ENCODE measurements at regions not wholly inside any gene's neighbourhood (a gene's known extent, or its start where the extent isn't known, plus 50 kb on each side); places are given as distances from the start of the nearest gene placed in this dataset.

DNA sequence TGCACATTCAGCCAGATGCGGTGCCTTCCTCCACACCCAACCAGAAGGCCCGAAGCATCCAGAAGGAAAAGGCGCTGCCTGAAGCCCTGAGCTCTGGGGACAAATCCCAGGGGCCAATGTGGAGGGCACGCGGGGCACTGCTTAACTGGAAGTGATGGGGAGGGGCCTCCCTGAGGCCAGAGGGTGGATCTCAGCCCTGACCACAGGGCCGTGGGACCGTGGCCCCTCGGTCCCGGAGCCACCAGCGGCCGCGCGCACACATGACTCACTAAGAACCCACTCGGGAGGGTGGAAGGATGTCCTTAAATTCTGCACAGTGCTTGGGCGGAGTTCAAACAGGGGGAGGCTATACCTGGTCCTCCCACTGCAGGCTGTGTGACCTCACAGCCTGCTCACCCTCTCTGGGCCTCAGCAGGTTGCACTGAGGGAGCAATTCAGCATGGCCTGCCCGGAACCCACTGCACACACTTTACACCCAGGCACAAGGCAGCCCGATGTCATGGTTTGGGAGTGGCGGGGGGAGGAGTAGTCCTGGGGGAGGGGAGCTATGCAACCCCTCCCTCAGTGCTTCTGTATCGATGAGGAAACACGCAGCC is 89.5 kb downstream of the RFLNA start:
- TF ChIP-seq, protein P1, sequence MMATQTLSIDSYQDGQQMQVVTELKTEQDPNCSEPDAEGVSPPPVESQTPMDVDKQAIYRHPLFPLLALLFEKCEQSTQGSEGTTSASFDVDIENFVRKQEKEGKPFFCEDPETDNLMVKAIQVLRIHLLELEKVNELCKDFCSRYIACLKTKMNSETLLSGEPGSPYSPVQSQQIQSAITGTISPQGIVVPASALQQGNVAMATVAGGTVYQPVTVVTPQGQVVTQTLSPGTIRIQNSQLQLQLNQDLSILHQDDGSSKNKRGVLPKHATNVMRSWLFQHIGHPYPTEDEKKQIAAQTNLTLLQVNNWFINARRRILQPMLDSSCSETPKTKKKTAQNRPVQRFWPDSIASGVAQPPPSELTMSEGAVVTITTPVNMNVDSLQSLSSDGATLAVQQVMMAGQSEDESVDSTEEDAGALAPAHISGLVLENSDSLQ (IDR thresholded peaks at IDR 0.05): no peak
- TF ChIP-seq ZNF384 (IDR thresholded peaks at IDR 0.05): no peak
- DNase-seq (ENCODE audit: extremely low spot score): no peak
- CTCF ChIA-PET: no interaction called here
- POLR2A ChIA-PET: no interaction called here

DNA sequence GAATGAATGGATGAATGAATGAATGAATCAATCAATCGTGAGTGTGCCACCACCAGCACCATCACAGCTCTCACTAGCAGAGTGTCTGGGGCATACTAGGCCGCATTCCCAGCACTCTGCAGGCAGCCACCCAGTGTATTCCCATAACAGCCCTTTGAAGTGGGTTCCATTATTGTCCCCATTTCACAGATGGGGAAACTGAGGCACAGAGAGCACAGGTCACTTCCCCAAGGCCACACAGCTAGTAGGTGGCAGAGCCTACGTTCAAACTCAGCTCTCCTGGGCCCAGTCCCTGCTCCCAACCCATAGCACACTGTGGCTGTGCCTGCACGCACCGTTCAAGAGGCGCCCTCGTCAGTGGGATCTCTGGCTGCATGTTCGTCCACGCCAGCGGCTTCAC is 88.1 kb downstream of the RFLNA start:
- POLR2A ChIA-PET: no interaction called here
- TF ChIP-seq FOXM1 (IDR thresholded peaks at IDR 0.05; ENCODE audit: borderline replicate concordance) (no peak), L3MBTL2 (conservative IDR thresholded peaks at IDR 0.05) (no peak), SP1 (IDR thresholded peaks at IDR 0.05) (no peak), TARDBP (IDR thresholded peaks at IDR 0.05) (no peak), NFRKB (IDR thresholded peaks at IDR 0.05) (no peak), HDGF (IDR thresholded peaks at IDR 0.05; ENCODE audit: borderline replicate concordance) (no peak), LEF1 (IDR thresholded peaks at IDR 0.05; ENCODE audit: borderline replicate concordance) (no peak), ELF4 (IDR thresholded peaks at IDR 0.05) (no peak), ARNT (IDR thresholded peaks at IDR 0.05) (no peak), BHLHE40 (IDR thresholded peaks at IDR 0.05; ENCODE audit: borderline replicate concordance) (no peak), ZNF384 (IDR thresholded peaks at IDR 0.05) (no peak), CTBP1 (IDR thresholded peaks at IDR 0.05; ENCODE audit: borderline replicate concordance) (no peak), SUZ12 (IDR thresholded peaks at IDR 0.05) (no peak)
- TF ChIP-seq, protein P1 (IDR thresholded peaks at IDR 0.05): no peak
- DNase-seq (ENCODE audit: extremely low spot score): no peak
- CTCF ChIA-PET: no interaction called here

DNA sequence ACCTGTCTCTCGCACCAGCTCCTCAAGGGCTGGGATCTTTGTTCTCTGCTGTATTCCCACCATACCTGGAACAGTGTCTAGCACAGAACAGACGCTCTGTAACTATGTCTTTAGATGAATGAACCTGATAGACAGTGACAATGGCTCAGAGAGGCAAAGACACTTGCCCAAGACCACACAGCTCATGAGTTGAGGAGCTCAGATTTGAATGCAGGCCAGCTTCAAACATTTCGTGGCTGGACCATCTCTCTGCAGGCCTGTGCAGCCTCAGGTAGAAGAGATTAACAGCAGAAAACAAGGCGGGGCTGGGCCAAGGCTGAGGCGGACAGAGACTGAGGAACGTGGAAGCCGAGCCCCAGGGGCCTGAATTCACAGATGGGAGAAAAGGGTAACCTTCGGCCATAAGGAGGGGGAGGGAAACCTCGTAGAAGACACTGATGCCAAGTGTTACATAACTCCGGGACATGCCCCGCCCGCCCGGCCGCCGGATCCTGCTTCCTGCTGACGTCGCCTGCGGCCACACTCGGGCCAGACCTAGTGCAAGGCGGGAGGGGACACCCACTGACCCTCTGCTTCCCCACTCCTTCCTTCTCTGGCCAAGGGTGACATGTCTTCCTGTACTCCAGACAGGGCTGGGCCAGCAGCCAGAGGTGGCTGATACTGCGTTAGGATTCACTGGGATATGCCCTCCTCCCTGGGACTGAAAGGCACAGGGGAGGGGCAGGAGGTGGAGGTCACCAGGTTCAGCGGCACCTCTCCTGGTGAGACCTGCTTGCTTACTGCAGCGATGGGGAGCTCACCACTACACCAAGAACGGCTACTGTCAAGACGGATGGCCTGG is 86.8 kb downstream of the RFLNA start:
- no peak for DNase-seq (ENCODE audit: extremely low spot score)
- ChIA-PET CTCF (no interaction called here), POLR2A (no interaction called here)
- TF ChIP-seq SUZ12 (IDR thresholded peaks at IDR 0.05) (no peak), HDGF (IDR thresholded peaks at IDR 0.05; ENCODE audit: borderline replicate concordance) (no peak), FOXA1 (IDR thresholded peaks at IDR 0.05) (no peak), LEF1 (IDR thresholded peaks at IDR 0.05; ENCODE audit: borderline replicate concordance) (no peak), FOXK2 (IDR thresholded peaks at IDR 0.05) (no peak), ELF4 (IDR thresholded peaks at IDR 0.05) (no peak), BHLHE40 (IDR thresholded peaks at IDR 0.05; ENCODE audit: borderline replicate concordance) (no peak), CTBP1 (IDR thresholded peaks at IDR 0.05; ENCODE audit: borderline replicate concordance) (no peak), L3MBTL2 (conservative IDR thresholded peaks at IDR 0.05) (no peak), NFRKB (IDR thresholded peaks at IDR 0.05) (no peak), ARNT (IDR thresholded peaks at IDR 0.05) (no peak), SP1 (IDR thresholded peaks at IDR 0.05) (no peak), TARDBP (IDR thresholded peaks at IDR 0.05) (no peak), ZNF384 (IDR thresholded peaks at IDR 0.05) (no peak), FOXM1 (IDR thresholded peaks at IDR 0.05; ENCODE audit: borderline replicate concordance) (no peak)
- TF ChIP-seq, protein P1 (IDR thresholded peaks at IDR 0.05): no peak

DNA sequence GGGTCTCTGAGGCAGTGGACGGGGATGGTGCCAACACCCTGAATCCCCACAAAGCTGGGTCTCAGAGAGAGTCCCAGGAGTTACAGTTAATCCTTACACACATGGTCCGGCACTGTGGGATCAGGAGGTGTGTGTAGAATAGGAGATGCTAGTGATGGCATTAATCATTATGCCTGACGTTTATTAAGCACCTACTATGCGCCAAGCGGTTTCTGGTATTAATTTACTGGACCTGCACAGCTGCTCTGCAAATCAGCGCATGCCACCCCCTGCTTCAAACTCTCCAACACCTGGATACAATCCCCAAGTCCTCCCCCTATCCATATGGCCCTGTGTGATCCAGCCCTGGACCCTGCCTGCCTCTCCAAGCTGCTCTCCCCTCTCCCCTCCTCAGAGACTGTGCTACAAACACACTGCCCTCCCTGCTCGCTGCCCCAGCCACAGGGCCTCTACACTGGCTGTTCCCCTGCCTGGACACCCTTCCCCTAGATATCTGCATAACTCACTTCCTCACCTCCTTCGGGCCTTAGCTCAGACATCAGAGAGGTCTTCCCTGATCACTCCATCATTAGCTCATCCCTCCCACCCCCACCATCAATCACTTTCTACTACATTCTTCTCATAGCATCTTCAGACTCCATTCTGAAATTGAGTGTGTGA is 86.0 kb downstream of the RFLNA start:
- TF ChIP-seq SUZ12 (IDR thresholded peaks at IDR 0.05) (no peak), FOXM1 (IDR thresholded peaks at IDR 0.05; ENCODE audit: borderline replicate concordance) (no peak), LEF1 (IDR thresholded peaks at IDR 0.05; ENCODE audit: borderline replicate concordance) (no peak), SP1 (IDR thresholded peaks at IDR 0.05) (no peak), NFRKB (IDR thresholded peaks at IDR 0.05) (no peak), FOXA1 (IDR thresholded peaks at IDR 0.05) (no peak), TARDBP (IDR thresholded peaks at IDR 0.05) (no peak)
- TF ChIP-seq, protein P1 (IDR thresholded peaks at IDR 0.05): no peak
- CTCF ChIA-PET: no interaction called here
- DNase-seq (ENCODE audit: extremely low spot score): no peak
- POLR2A ChIA-PET: no interaction called here

DNA sequence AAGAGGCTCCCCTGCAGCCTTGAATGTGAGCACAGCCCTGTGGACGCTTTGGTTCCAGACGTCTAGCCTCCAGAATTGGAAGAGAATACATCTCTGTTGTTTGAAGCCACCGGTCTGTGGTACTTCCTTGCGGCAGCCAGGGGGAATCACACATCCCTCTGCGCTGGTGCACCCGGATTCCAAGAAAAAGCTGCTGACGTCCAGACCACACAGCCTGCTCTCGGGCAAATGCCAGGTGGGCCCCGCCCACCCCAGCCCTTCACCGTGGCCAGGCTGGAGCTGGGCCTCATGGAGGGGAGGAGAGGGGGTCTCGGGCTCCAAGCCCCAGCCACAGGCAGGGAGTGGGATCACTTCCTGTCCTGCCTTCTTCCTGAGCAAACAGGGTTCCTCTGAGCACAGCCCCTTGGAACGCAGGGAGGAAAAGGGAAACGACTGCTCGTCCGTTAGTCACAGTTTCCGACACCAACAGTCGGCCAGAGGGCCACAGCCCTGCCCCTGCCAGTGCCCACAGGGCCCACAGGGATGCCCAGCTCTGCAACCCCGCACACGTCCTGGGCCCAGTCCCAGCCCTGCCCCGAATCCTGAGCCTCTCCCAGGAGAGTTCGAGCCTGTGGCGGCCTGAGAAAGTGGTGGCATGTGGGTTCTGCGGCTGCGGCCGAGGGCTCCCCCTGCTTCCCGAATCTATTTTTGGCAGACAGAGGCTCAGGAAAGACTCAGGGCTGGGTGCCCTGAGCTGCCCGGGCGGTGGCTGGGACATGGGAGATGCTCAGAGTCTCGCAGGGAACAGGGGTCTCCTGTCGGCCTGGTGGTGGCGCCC is 85.3 kb downstream of the RFLNA start:
- TF ChIP-seq SUZ12 (IDR thresholded peaks at IDR 0.05) (no peak), ARNT (IDR thresholded peaks at IDR 0.05) (no peak), SP1 (IDR thresholded peaks at IDR 0.05) (no peak), LEF1 (IDR thresholded peaks at IDR 0.05; ENCODE audit: borderline replicate concordance) (no peak), FOXK2 (IDR thresholded peaks at IDR 0.05) (no peak)
- ChIA-PET CTCF (no interaction called here), POLR2A (no interaction called here)
- DNase-seq (ENCODE audit: extremely low spot score): no peak
